Activated CD4-positive, CD25-positive, alpha-beta regulatory T cell treated with anti-CD3 and anti-CD28 coated beads, Interleukin-2, amount 50 U/mL, for 24 hours (primary cell): ENCODE measurements at regions not wholly inside any gene's neighbourhood (a gene's known extent, or its start where the extent isn't known, plus 50 kb on each side); places are given as distances from the start of the nearest gene placed in this dataset.

Source experiments
- ATAC-seq, 2 donors: fragments of 150-1000 bp; cut with Tn5 transposase; one replicate each; pipeline ENCODE4 v1.10.0; 2021; ENCODE audit warnings: mild to moderate bottlenecking in 1 of 2, moderate library complexity in 1 of 2

GRCh38 chr13:107370015-107370785, 802.3 kb upstream of the ARGLU1 start:
- ATAC-seq, result no peak

GRCh38 chr13:107367258-107367657, 799.3 kb upstream of the ARGLU1 start:
- no peak for ATAC-seq

- no peak for ATAC-seq
Observed at GRCh38 chr13:107365466-107366215, 797.7 kb upstream of the ARGLU1 start.

- ATAC-seq, result no peak
Observed at GRCh38 chr13:107364658-107365057, 796.7 kb upstream of the ARGLU1 start.

GRCh38 chr13:107361666-107362065, 793.7 kb upstream of the ARGLU1 start:
- ATAC-seq, result no peak

- no peak for ATAC-seq
Observed at GRCh38 chr13:107360010-107360409, 792.1 kb upstream of the ARGLU1 start.

- no peak for ATAC-seq
Observed at GRCh38 chr13:107358866-107359265, 790.9 kb upstream of the ARGLU1 start.

GRCh38 chr13:107351305-107351704, 783.4 kb upstream of the ARGLU1 start:
- no peak for ATAC-seq

GRCh38 chr13:107348925-107349324, 781.0 kb upstream of the ARGLU1 start:
- no peak for ATAC-seq

- ATAC-seq, result no peak
Observed at GRCh38 chr13:107348471-107348870, 780.5 kb upstream of the ARGLU1 start.

GRCh38 chr13:107347641-107348369, 779.9 kb upstream of the ARGLU1 start:
- no peak for ATAC-seq

- ATAC-seq, result no peak
Observed at GRCh38 chr13:107342747-107343146, 774.8 kb upstream of the ARGLU1 start.

GRCh38 chr13:107339209-107339608, 771.3 kb upstream of the ARGLU1 start:
- ATAC-seq, result no peak

- no peak for ATAC-seq
Observed at GRCh38 chr13:107332188-107332587, 764.3 kb upstream of the ARGLU1 start.

GRCh38 chr13:107331359-107331758, 763.4 kb upstream of the ARGLU1 start:
- ATAC-seq, result no peak

- no peak for ATAC-seq
Observed at GRCh38 chr13:107330484-107330883, 762.5 kb upstream of the ARGLU1 start.

- no peak for ATAC-seq
Observed at GRCh38 chr13:107329991-107330390, 762.1 kb upstream of the ARGLU1 start.

- no peak for ATAC-seq
Observed at GRCh38 chr13:107324416-107325204, 756.7 kb upstream of the ARGLU1 start.

GRCh38 chr13:107322228-107322627, 754.3 kb upstream of the ARGLU1 start:
- ATAC-seq, result no peak

GRCh38 chr13:107305178-107305577, 737.2 kb upstream of the ARGLU1 start:
- no peak for ATAC-seq

- ATAC-seq, result no peak
Observed at GRCh38 chr13:107301724-107302374, 733.9 kb upstream of the ARGLU1 start.

- no peak for ATAC-seq
Observed at GRCh38 chr13:107299717-107300116, 731.8 kb upstream of the ARGLU1 start.
